Heart right ventricle (tissue), 16 donors: ENCODE measurements at regions not wholly inside any gene's neighbourhood (a gene's known extent, or its start where the extent isn't known, plus 50 kb on each side); places are given as distances from the start of the nearest gene placed in this dataset.

Source experiments
- ATAC-seq, 8 donors: fragments of 200-7000 bp; cut with Tn5 transposase; one replicate each; pipeline ENCODE4 v1.9.1; 2020; ENCODE audit warnings: mild to moderate bottlenecking in 8 of 8, moderate library complexity in 8 of 8, moderate number of reproducible peaks in 1 of 8
- DNase-seq, 2 donors: peaks; one replicate each; pipeline ENCODE4 v3.0.0-alpha.2; 2020
- H3K27ac ChIP-seq, 10 donors: fragments of 200-600 bp; sonication (generic) in 2 of 10; one replicate each; pipeline versions ENCODE4 v1.5.0 to v1.8.0; 2020 to 2022; ENCODE audit warnings: mild to moderate bottlenecking in 3 of 10
- H3K27me3 ChIP-seq, 7 donors: fragments of 200-600 bp; one replicate each; pipeline ENCODE4 v1.8.0; 2021 to 2022; ENCODE audit warnings: mild to moderate bottlenecking in 2 of 7
- H3K36me3 ChIP-seq, 9 donors: fragments of 200-600 bp; sonication (generic) in 1 of 9; one replicate each; pipeline versions ENCODE4 v1.5.0 to v1.8.0; 2020 to 2022; ENCODE audit warnings: mild to moderate bottlenecking in 2 of 9
- H3K4me1 ChIP-seq, 9 donors: fragments of 200-600 bp; sonication (generic) in 1 of 9; one replicate each; pipeline versions ENCODE4 v1.5.0 to v1.8.0; 2020 to 2022; ENCODE audit warnings: mild to moderate bottlenecking in 4 of 9
- H3K4me3 ChIP-seq, 10 donors: fragments of 200-600 bp; sonication (generic) in 2 of 10; one replicate each; pipeline versions ENCODE4 v1.5.0 to v1.8.0; 2020 to 2022; ENCODE audit warnings: mild to moderate bottlenecking in 7 of 10, moderate library complexity in 2 of 10
- H3K9me3 ChIP-seq, 11 donors: fragments of 200-600 bp in 10 of 11; sonication (generic) in 2 of 11; one replicate each; pipeline versions ENCODE4 v1.5.0 to v1.8.0; 2013 to 2022; ENCODE audit warnings: mild to moderate bottlenecking in 2 of 11, control low read depth in 1 of 11, moderate library complexity in 1 of 11
- CTCF ChIP-seq, 9 donors: fragments of 200-600 bp; sonication (generic) in 2 of 9; IDR thresholded peaks; one replicate each; pipeline versions ENCODE4 v1.5.0 to v1.8.0; 2021 to 2022; ENCODE audit warnings: antibody characterized with exemption in 9 of 9, mild to moderate bottlenecking in 5 of 9, moderate library complexity in 1 of 9
- WGBS, 2 donors: extraction: QIAGEN DNeasy Blood & Tissue Kit; methylation state at CpG; one replicate each; pipeline ENCODE4 v1.1.7; 2013; ENCODE audit warnings: inconsistent platforms in 1 of 2; 5-methylcytosine and 5-hydroxymethylcytosine counted together
- intact Hi-C, 10 donors: fragments of 100-400 bp; cut with DNase I; formaldehyde crosslinking; loops; one replicate each; pipeline versions ENCODE4 v1.11.1 to v1.14.2; 2022
- donor health status: Arrhythmogenic right ventricular cardiomyopathy.
- donor health status: ischemic (EF 13 %, LVEDD 7.1; RV severe dilation, severe dysfunction).
- donor health status: healthy with polysubstance abuse.
- donor health status: DM: no; HTN: yes; CAD: no.
- donor health status: DM: no; HTN: no; CAD: no.
- donor health status: ischemic (EF 25% LVEDD 6.9; RV normal size, moderate dysfunction).
- donor health status: ischemic (EF 25% LVEDD 5.7; RV mildly dilated, moderate dysfunction).
- donor health status: healthy.
- donor health status: DM: yes; HTN: yes; CAD: no.
- donor health status: Ischemic cardiomyopathy.
- donor health status: ischemic (EF 35%, LVEDD 5.7; RV mildly dilated, moderate dysfunction).
- donor health status: nonischemic (EF 11% LVEDD 7.7; RV severe dilation, severe dysfunction).
- donor health status: DM: yes; HTN: yes; CAD: no.
- donor health status: PGD.
- donor health status: ischemic (EF 29% LVEDD 5.4; RV normal size, mild dysfunction).
- donor health status: nonischemic (EF 23%, LVEDD 6.1; RV moderate dilation, normal function).

DNA sequence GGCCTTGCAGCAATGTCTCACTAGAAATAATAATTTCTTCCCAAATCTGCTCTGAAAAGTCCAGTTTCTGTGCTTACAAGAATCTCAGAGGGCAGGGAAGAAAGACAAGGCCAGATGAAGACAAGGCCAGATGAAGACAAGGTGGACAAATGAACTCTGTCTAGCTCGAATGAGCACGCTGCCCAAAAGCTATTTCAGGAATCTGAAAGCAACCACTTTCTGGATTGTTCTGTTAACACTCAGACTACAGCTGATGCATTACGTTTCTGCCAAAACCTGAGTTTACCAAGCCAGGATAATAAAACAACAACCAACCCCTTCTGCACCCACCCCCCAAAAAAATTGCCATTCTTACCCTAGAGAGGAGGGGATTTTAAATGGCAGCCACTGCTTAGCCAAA, 1073.6 kb downstream of the SORCS3 start:
- no peak overlapping the region for H3K4me3 ChIP-seq
- no peak for DNase-seq
- H3K4me1 ChIP-seq, result no peaks in the 10 kb centered on the region
- H3K27me3 ChIP-seq, result no peaks in the 10 kb centered on the region
- TF ChIP-seq CTCF (IDR thresholded peaks at IDR 0.05), result no peak
- peak in 1 of 8 donors; percentile 45 for ATAC-seq
- H3K36me3 ChIP-seq, result no peaks in the 10 kb centered on the region
- peaks cover 0 to 9% (median 0%) of the 10 kb centered on the region in 11 donors for H3K9me3 ChIP-seq
- H3K27ac ChIP-seq, result no peak overlapping the region
- intact Hi-C loops, result no loop called here
- WGBS, 2 donors, result 28 to 39% methylated on average over 3 of the region's 3 CpGs

DNA sequence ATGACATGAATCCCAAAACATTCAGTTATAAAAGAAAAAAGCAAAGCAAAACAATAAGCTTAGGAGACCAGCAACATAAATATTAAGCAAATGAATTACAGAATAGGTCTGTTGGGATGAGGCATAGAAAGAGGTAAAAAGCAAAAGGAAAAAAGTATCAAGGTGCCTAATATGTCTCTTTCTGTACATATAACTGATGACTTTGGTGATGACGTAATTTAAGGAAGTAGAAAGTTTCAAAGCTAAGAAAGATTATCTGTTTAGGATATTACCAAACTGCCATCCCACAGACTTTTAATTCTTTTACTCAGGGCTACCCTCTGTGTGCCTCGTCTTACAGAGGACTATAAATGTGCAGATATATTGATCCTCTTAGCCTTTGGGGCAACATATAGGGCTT, 1066.5 kb downstream of the SORCS3 start:
- Histone ChIP-seq H3K4me3 (no peak overlapping the region), H3K9me3 (peaks cover 0 to 17% (median 3%) of the 10 kb centered on the region in 11 donors), H3K27ac (no peak overlapping the region), H3K27me3 (no peaks in the 10 kb centered on the region), H3K36me3 (no peaks in the 10 kb centered on the region), H3K4me1 (no peaks in the 10 kb centered on the region)
- no peak for ATAC-seq
- TF ChIP-seq CTCF (IDR thresholded peaks at IDR 0.05), result no peak
- intact Hi-C loops, result no loop called here
- WGBS, 2 donors, result 72 to 73% methylated on average over 2 of the region's 2 CpGs
- DNase-seq, result no peak

DNA sequence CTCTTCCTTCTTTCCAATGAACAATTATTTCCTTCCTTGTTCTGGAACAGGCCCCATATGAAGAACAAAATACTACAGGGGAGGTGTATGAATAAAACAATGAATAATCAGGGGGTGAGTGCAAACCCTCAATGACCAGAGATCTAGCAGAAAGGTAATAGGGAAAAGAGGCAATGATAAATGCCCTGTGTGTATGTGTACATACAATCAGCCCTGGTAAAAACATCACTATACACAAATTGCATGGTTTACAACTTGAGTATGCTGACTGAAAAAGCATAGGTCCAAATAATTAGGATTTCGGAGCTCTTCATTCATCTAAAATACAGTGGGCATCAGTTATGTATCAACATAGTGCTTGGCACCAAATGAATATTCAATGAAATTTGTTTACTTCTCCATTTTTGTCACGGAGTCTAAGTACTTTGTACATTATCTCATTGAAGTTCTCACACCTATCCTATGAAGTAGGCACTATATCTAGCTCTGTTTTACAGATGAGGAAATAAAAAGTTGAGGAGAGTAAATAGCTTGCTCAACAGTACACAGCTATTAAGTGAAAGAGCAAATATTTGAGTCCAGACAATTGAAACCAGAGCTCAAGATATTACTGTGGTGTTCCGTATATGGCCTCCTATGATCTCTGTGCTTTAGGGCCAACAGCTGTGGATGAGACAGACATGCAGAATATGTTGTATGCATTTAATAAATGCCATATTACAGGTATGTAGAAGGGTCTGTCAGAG, 1065.4 kb downstream of the SORCS3 start:
- H3K27ac ChIP-seq, result no peak overlapping the region
- H3K4me1 ChIP-seq, result no peaks in the 10 kb centered on the region
- no peak for TF ChIP-seq CTCF (IDR thresholded peaks at IDR 0.05)
- intact Hi-C loops, result no loop called here
- H3K9me3 ChIP-seq, result peaks cover 0 to 17% (median 3%) of the 10 kb centered on the region in 11 donors
- no peak overlapping the region for H3K4me3 ChIP-seq
- H3K36me3 ChIP-seq, result no peaks in the 10 kb centered on the region
- 73 to 81% methylated on average over 3 of the region's 3 CpGs for WGBS, 2 donors
- no peak for ATAC-seq
- no peaks in the 10 kb centered on the region for H3K27me3 ChIP-seq
- DNase-seq, result no peak

- H3K36me3 ChIP-seq, result no peaks in the 10 kb centered on the region
- H3K27me3 ChIP-seq, result no peaks in the 10 kb centered on the region
- intact Hi-C loops, result no loop called here
- H3K4me3 ChIP-seq, result no peak overlapping the region
- DNase-seq (no peak), ATAC-seq (no peak)
- no peak for TF ChIP-seq CTCF (IDR thresholded peaks at IDR 0.05)
- no peak overlapping the region for H3K27ac ChIP-seq
- no peaks in the 10 kb centered on the region for H3K4me1 ChIP-seq
- H3K9me3 ChIP-seq, result no peaks in the 10 kb centered on the region
- WGBS, 2 donors, result 69 to 79% methylated on average over 4 of the region's 4 CpGs
Observed at GRCh38 chr10:105702211-105702610, 1061.1 kb downstream of the SORCS3 start.
